ENCODE measurements at regions not wholly inside any gene's neighbourhood (a gene's known extent, or its start where the extent isn't known, plus 50 kb on each side); places are given as distances from the start of the nearest gene placed in this dataset.

- DNase-seq: no peak
These were observed 187.9 kb upstream of the ZEB2 start for GRCh38 chr2:144707736-144708326.

GRCh38 chr2:144706647-144707046 lies 186.7 kb upstream of the ZEB2 start:
- no peak for DNase-seq

GRCh38 chr2:144705328-144706245 lies 185.7 kb upstream of the ZEB2 start:
- no peak for DNase-seq

- DNase-seq: no peak
These were observed 184.8 kb upstream of the ZEB2 start for GRCh38 chr2:144704709-144705095.

- DNase-seq: no peak
These were observed 184.2 kb upstream of the ZEB2 start for GRCh38 chr2:144703852-144704708.

- no peak for DNase-seq
These were observed 182.1 kb upstream of the ZEB2 start for GRCh38 chr2:144702051-144702450.

GRCh38 chr2:144701259-144701658 lies 181.3 kb upstream of the ZEB2 start:
- DNase-seq: peak; percentile 18

- no peak for DNase-seq
These were observed 178.2 kb upstream of the ZEB2 start for GRCh38 chr2:144698156-144698555.

GRCh38 chr2:144695657-144696056 lies 175.7 kb upstream of the ZEB2 start:
- DNase-seq: no peak

GRCh38 chr2:144694456-144694855 lies 174.5 kb upstream of the ZEB2 start:
- no peak for DNase-seq

GRCh38 chr2:144693179-144693578 lies 173.3 kb upstream of the ZEB2 start:
- DNase-seq: no peak

GRCh38 chr2:144692661-144693060 lies 172.7 kb upstream of the ZEB2 start:
- no peak for DNase-seq

GRCh38 chr2:144690771-144691170 lies 170.9 kb upstream of the ZEB2 start:
- no peak for DNase-seq

GRCh38 chr2:144686518-144687215 lies 166.7 kb upstream of the ZEB2 start:
- no peak for DNase-seq

GRCh38 chr2:144683966-144684365 lies 164.0 kb upstream of the ZEB2 start:
- DNase-seq: no peak

- DNase-seq: no peak
These were observed 163.3 kb upstream of the ZEB2 start for GRCh38 chr2:144683107-144683753.

- DNase-seq: no peak
These were observed 162.3 kb upstream of the ZEB2 start for GRCh38 chr2:144682248-144682647.

- no peak for DNase-seq
These were observed 161.5 kb upstream of the ZEB2 start for GRCh38 chr2:144681389-144681788.

- DNase-seq: no peak
These were observed 160.0 kb upstream of the ZEB2 start for GRCh38 chr2:144679942-144680341.

GRCh38 chr2:144678736-144679135 lies 158.8 kb upstream of the ZEB2 start:
- DNase-seq: no peak

GRCh38 chr2:144675731-144676130 lies 155.8 kb upstream of the ZEB2 start:
- no peak for DNase-seq

GRCh38 chr2:144675331-144675730 lies 155.4 kb upstream of the ZEB2 start:
- no peak for DNase-seq

Data from midbrain (tissue), 1 donor.